ENCODE measurements at regions not wholly inside any gene's neighbourhood (a gene's known extent, or its start where the extent isn't known, plus 50 kb on each side); places are given as distances from the start of the nearest gene placed in this dataset.

GRCh38 chr11:90916706-90917105 lies 693.9 kb upstream of the CHORDC1 start:
- Mint-ChIP-seq H3K36me3 (ENCODE audit: insufficient read depth in 2 of 2) (no peaks in the 10 kb centered on the region), H3K4me3 (no peak overlapping the region), H3K9me3 (peaks cover 2 to 3% of the 10 kb centered on the region in 2 donors), H3K27ac (no peak overlapping the region), H3K4me1 (ENCODE audit: low read depth) (no peaks in the 10 kb centered on the region), H3K27me3 (ENCODE audit: low read depth) (no peaks in the 10 kb centered on the region)
- DNase-seq, result no peak
- no peak for ATAC-seq (replicated peaks in 1 of 2)

GRCh38 chr11:90913131-90913668 lies 690.4 kb upstream of the CHORDC1 start:
- Mint-ChIP-seq H3K4me1 (ENCODE audit: low read depth) (no peaks in the 10 kb centered on the region), H3K27ac (no peak overlapping the region), H3K4me3 (no peak overlapping the region), H3K27me3 (ENCODE audit: low read depth) (no peaks in the 10 kb centered on the region), H3K9me3 (no peaks in the 10 kb centered on the region), H3K36me3 (ENCODE audit: insufficient read depth in 2 of 2) (no peaks in the 10 kb centered on the region)
- ATAC-seq (replicated peaks in 1 of 2) (no peak), DNase-seq (no peak)

GRCh38 chr11:90912631-90913030 lies 689.8 kb upstream of the CHORDC1 start:
- Mint-ChIP-seq H3K27me3 (ENCODE audit: low read depth) (no peaks in the 10 kb centered on the region), H3K4me3 (no peak overlapping the region), H3K4me1 (ENCODE audit: low read depth) (no peaks in the 10 kb centered on the region), H3K9me3 (no peaks in the 10 kb centered on the region), H3K27ac (no peak overlapping the region), H3K36me3 (ENCODE audit: insufficient read depth in 2 of 2) (no peaks in the 10 kb centered on the region)
- ATAC-seq (replicated peaks in 1 of 2) (no peak), DNase-seq (no peak)

GRCh38 chr11:90911192-90911591 lies 688.3 kb upstream of the CHORDC1 start:
- H3K4me1 Mint-ChIP-seq (ENCODE audit: low read depth), result no peaks in the 10 kb centered on the region
- ATAC-seq (replicated peaks in 1 of 2), result no peak

GRCh38 chr11:90908074-90908473 lies 685.2 kb upstream of the CHORDC1 start:
- H3K4me3 Mint-ChIP-seq, result no peak overlapping the region
- DNase-seq (no peak), ATAC-seq (replicated peaks in 1 of 2) (no peak)
- H3K9me3 Mint-ChIP-seq, result peaks cover 0 to 4% of the 10 kb centered on the region in 2 donors
- H3K27ac Mint-ChIP-seq, result no peak overlapping the region
- no peaks in the 10 kb centered on the region for H3K4me1 Mint-ChIP-seq (ENCODE audit: low read depth)
- no peaks in the 10 kb centered on the region for H3K27me3 Mint-ChIP-seq (ENCODE audit: low read depth)
- no peaks in the 10 kb centered on the region for H3K36me3 Mint-ChIP-seq (ENCODE audit: insufficient read depth in 2 of 2)

More at GRCh38 chr11:90911192-90911591, 688.3 kb upstream of the CHORDC1 start:
- Mint-ChIP-seq H3K4me3 (no peak overlapping the region), H3K9me3 (no peaks in the 10 kb centered on the region), H3K27me3 (ENCODE audit: low read depth) (no peaks in the 10 kb centered on the region), H3K27ac (no peak overlapping the region), H3K36me3 (ENCODE audit: insufficient read depth in 2 of 2) (no peaks in the 10 kb centered on the region)
- DNase-seq, result no peak

GRCh38 chr11:90895850-90896249 lies 673.0 kb upstream of the CHORDC1 start:
- H3K27ac Mint-ChIP-seq, result no peak overlapping the region
- no peaks in the 10 kb centered on the region for H3K4me1 Mint-ChIP-seq (ENCODE audit: low read depth)
- H3K36me3 Mint-ChIP-seq (ENCODE audit: insufficient read depth in 2 of 2), result no peaks in the 10 kb centered on the region
- ATAC-seq (replicated peaks in 1 of 2) (no peak), DNase-seq (no peak)
- no peak overlapping the region for H3K4me3 Mint-ChIP-seq
- H3K27me3 Mint-ChIP-seq (ENCODE audit: low read depth), result no peaks in the 10 kb centered on the region
- H3K9me3 Mint-ChIP-seq, result peaks cover 4 to 9% of the 10 kb centered on the region in 2 donors

GRCh38 chr11:90890347-90890746 lies 667.5 kb upstream of the CHORDC1 start:
- no peak for ATAC-seq (replicated peaks in 1 of 2)
- H3K4me3 Mint-ChIP-seq, result no peak overlapping the region
- H3K4me1 Mint-ChIP-seq (ENCODE audit: low read depth), result no peaks in the 10 kb centered on the region
- H3K27me3 Mint-ChIP-seq (ENCODE audit: low read depth), result no peaks in the 10 kb centered on the region
- no peaks in the 10 kb centered on the region for H3K36me3 Mint-ChIP-seq (ENCODE audit: insufficient read depth in 2 of 2)
- no peak overlapping the region for H3K27ac Mint-ChIP-seq
- H3K9me3 Mint-ChIP-seq, result peaks cover 5 to 7% of the 10 kb centered on the region in 2 donors
- DNase-seq, result no peak

GRCh38 chr11:90884181-90884580 lies 661.3 kb upstream of the CHORDC1 start:
- no peak for ATAC-seq (replicated peaks in 1 of 2)

GRCh38 chr11:90874986-90875385 lies 652.1 kb upstream of the CHORDC1 start:
- ATAC-seq (replicated peaks in 1 of 2) (no peak), DNase-seq (no peak)
- peaks cover 0 to 2% of the 10 kb centered on the region in 2 donors for H3K36me3 Mint-ChIP-seq (ENCODE audit: insufficient read depth in 2 of 2)
- no peak overlapping the region for H3K27ac Mint-ChIP-seq
- H3K9me3 Mint-ChIP-seq, result peaks cover 14 to 20% of the 10 kb centered on the region in 2 donors
- H3K4me1 Mint-ChIP-seq (ENCODE audit: low read depth), result no peaks in the 10 kb centered on the region
- no peak overlapping the region for H3K4me3 Mint-ChIP-seq
- H3K27me3 Mint-ChIP-seq (ENCODE audit: low read depth), result no peaks in the 10 kb centered on the region

More at GRCh38 chr11:90884181-90884580, 661.3 kb upstream of the CHORDC1 start:
- DNase-seq, result no peak
- peaks cover 14 to 20% of the 10 kb centered on the region in 2 donors for H3K9me3 Mint-ChIP-seq
- no peaks in the 10 kb centered on the region for H3K4me1 Mint-ChIP-seq (ENCODE audit: low read depth)
- H3K4me3 Mint-ChIP-seq, result no peak overlapping the region
- H3K27me3 Mint-ChIP-seq (ENCODE audit: low read depth), result no peaks in the 10 kb centered on the region
- H3K27ac Mint-ChIP-seq, result no peak overlapping the region
- peaks cover 0 to 1% of the 10 kb centered on the region in 2 donors for H3K36me3 Mint-ChIP-seq (ENCODE audit: insufficient read depth in 2 of 2)

- H3K9me3 Mint-ChIP-seq, result peaks cover 13 to 18% of the 10 kb centered on the region in 2 donors
- no peak for DNase-seq
- no peaks in the 10 kb centered on the region for H3K27me3 Mint-ChIP-seq (ENCODE audit: low read depth)
- peaks cover 0 to 2% of the 10 kb centered on the region in 2 donors for H3K36me3 Mint-ChIP-seq (ENCODE audit: insufficient read depth in 2 of 2)
- no peak for ATAC-seq (replicated peaks in 1 of 2)
- H3K4me3 Mint-ChIP-seq, result no peak overlapping the region
- H3K27ac Mint-ChIP-seq, result no peak overlapping the region
- H3K4me1 Mint-ChIP-seq (ENCODE audit: low read depth), result no peaks in the 10 kb centered on the region
These were observed 651.4 kb upstream of the CHORDC1 start for GRCh38 chr11:90874281-90874680.

GRCh38 chr11:90867416-90867815 lies 644.6 kb upstream of the CHORDC1 start:
- Mint-ChIP-seq H3K4me1 (ENCODE audit: low read depth) (no peaks in the 10 kb centered on the region), H3K27me3 (ENCODE audit: low read depth) (no peaks in the 10 kb centered on the region), H3K4me3 (no peak overlapping the region), H3K36me3 (ENCODE audit: insufficient read depth in 2 of 2) (peaks cover 0 to 2% of the 10 kb centered on the region in 2 donors), H3K9me3 (peaks cover 11 to 12% of the 10 kb centered on the region in 2 donors), H3K27ac (no peak overlapping the region)
- no peak for ATAC-seq (replicated peaks in 1 of 2)
- DNase-seq, result no peak

- no peak overlapping the region for H3K4me3 Mint-ChIP-seq
- no peaks in the 10 kb centered on the region for H3K36me3 Mint-ChIP-seq (ENCODE audit: insufficient read depth in 2 of 2)
- ATAC-seq (replicated peaks in 1 of 2) (no peak), DNase-seq (no peak)
- no peaks in the 10 kb centered on the region for H3K27me3 Mint-ChIP-seq (ENCODE audit: low read depth)
- peaks cover 0 to 2% of the 10 kb centered on the region in 2 donors for H3K9me3 Mint-ChIP-seq
- H3K27ac Mint-ChIP-seq, result no peak overlapping the region
- no peaks in the 10 kb centered on the region for H3K4me1 Mint-ChIP-seq (ENCODE audit: low read depth)
These were observed 633.9 kb upstream of the CHORDC1 start for GRCh38 chr11:90856790-90857189.

- Mint-ChIP-seq H3K9me3 (peaks cover 0 to 2% of the 10 kb centered on the region in 2 donors), H3K4me3 (no peak overlapping the region), H3K27ac (no peak overlapping the region), H3K27me3 (ENCODE audit: low read depth) (no peaks in the 10 kb centered on the region), H3K36me3 (ENCODE audit: insufficient read depth in 2 of 2) (no peaks in the 10 kb centered on the region), H3K4me1 (ENCODE audit: low read depth) (no peaks in the 10 kb centered on the region)
- ATAC-seq (replicated peaks in 1 of 2) (no peak), DNase-seq (no peak)
These were observed 632.7 kb upstream of the CHORDC1 start for GRCh38 chr11:90855531-90855930.

- H3K27ac Mint-ChIP-seq, result no peak overlapping the region
- H3K4me1 Mint-ChIP-seq (ENCODE audit: low read depth), result no peaks in the 10 kb centered on the region
- H3K36me3 Mint-ChIP-seq (ENCODE audit: insufficient read depth in 2 of 2), result no peaks in the 10 kb centered on the region
- no peaks in the 10 kb centered on the region for H3K27me3 Mint-ChIP-seq (ENCODE audit: low read depth)
- H3K4me3 Mint-ChIP-seq, result no peak overlapping the region
- no peak for ATAC-seq (replicated peaks in 1 of 2)
- no peaks in the 10 kb centered on the region for H3K9me3 Mint-ChIP-seq
- DNase-seq, result no peak
These were observed 628.3 kb upstream of the CHORDC1 start for GRCh38 chr11:90851196-90851595.

All from activated T-cell treated with anti-CD3 and anti-CD28 coated beads, Interleukin-2, amount 50 U/mL, for 72 hours (primary cell).